SK-N-SH treated with all-trans-retinoic acid at 6 μM for 48 hours (cell line): ENCODE measurements at regions not wholly inside any gene's neighbourhood (a gene's known extent, or its start where the extent isn't known, plus 50 kb on each side); places are given as distances from the start of the nearest gene placed in this dataset.

ENCODE experiments used
- ATAC-seq: fragments of 200-7000 bp; cut with Tn5 transposase; 3 replicates; pipeline ENCODE4 v1.9.1; 2020; ENCODE audit warnings: mild to moderate bottlenecking, moderate library complexity
- ARNTL ChIP-seq: fragments of 450-650 bp; formaldehyde crosslinking; IDR thresholded peaks from 2 replicates; pipeline ENCODE4 v1.5.0; 2020; ENCODE audit warnings: low read depth, mild to moderate bottlenecking, moderate library complexity, borderline replicate concordance
- BACH2 ChIP-seq: fragments of 250-450 bp; sonication (Bioruptor Pico); IDR thresholded peaks from 2 replicates; pipeline ENCODE4 v1.9.0; 2021; ENCODE audit warnings: mild to moderate bottlenecking, borderline replicate concordance
- CREB5 ChIP-seq: fragments of 250-450 bp; sonication (Bioruptor Pico); IDR thresholded peaks from 2 replicates; pipeline ENCODE4 v1.5.1; 2020; ENCODE audit warnings: low read depth, mild to moderate bottlenecking, moderate library complexity
- CSDC2 ChIP-seq: fragments of 250-450 bp; sonication (Bioruptor Pico); IDR thresholded peaks from 2 replicates; pipeline ENCODE4 v1.5.0; 2020; ENCODE audit warnings: mild to moderate bottlenecking, moderate library complexity
- CSRNP3 ChIP-seq: fragments of 250-450 bp; sonication (Bioruptor Pico); IDR thresholded peaks from 2 replicates; pipeline ENCODE4 v1.5.1; 2021; ENCODE audit warnings: mild to moderate bottlenecking, moderate library complexity
- GLIS3 ChIP-seq: fragments of 250-450 bp; sonication (Bioruptor Pico); IDR thresholded peaks from 2 replicates; pipeline ENCODE4 v1.5.0; 2020; ENCODE audit warnings: mild to moderate bottlenecking, moderate library complexity
- ISL1 ChIP-seq: fragments of 250-450 bp; sonication (Bioruptor Pico); IDR thresholded peaks from 2 replicates; pipeline ENCODE4 v2.1.2; 2022; ENCODE audit warnings: mild to moderate bottlenecking, moderate library complexity
- OSR1 ChIP-seq: fragments of 250-450 bp; sonication (Bioruptor Pico); IDR thresholded peaks from 2 replicates; pipeline ENCODE4 v1.8.0; 2022; ENCODE audit warnings: moderate library complexity, mild to moderate bottlenecking, inconsistent platforms
- POU6F1 ChIP-seq: fragments of 250-450 bp; sonication (Bioruptor Pico); IDR thresholded peaks from 2 replicates; pipeline ENCODE4 v1.8.0; 2021; ENCODE audit warnings: low read depth, mild to moderate bottlenecking, moderate library complexity, borderline replicate concordance
- PPARA ChIP-seq: fragments of 250-450 bp; sonication (Bioruptor Pico); IDR thresholded peaks from 2 replicates; pipeline ENCODE4 v1.5.0; 2020; ENCODE audit warnings: mild to moderate bottlenecking, borderline replicate concordance
- RARB ChIP-seq: fragments of 250-450 bp; sonication (Bioruptor Pico); IDR thresholded peaks from 2 replicates; pipeline ENCODE4 v1.8.0; 2021; ENCODE audit warnings: mild to moderate bottlenecking, moderate library complexity
- SNAI2 ChIP-seq: fragments of 250-450 bp; sonication (Bioruptor Pico); IDR thresholded peaks from 2 replicates; pipeline ENCODE4 v1.5.0; 2020; ENCODE audit warnings: mild to moderate bottlenecking, moderate library complexity
- TCF4 ChIP-seq: fragments of 250-450 bp; sonication (Bioruptor Pico); IDR thresholded peaks from 2 replicates; pipeline ENCODE4 v1.8.0; 2021; ENCODE audit warnings: mild to moderate bottlenecking, moderate library complexity, borderline replicate concordance
- TOX ChIP-seq: fragments of 250-450 bp; sonication (Bioruptor Pico); IDR thresholded peaks from 2 replicates; pipeline ENCODE4 v1.8.0; 2021; ENCODE audit warnings: mild to moderate bottlenecking, moderate library complexity, borderline replicate concordance
- TSHZ2 ChIP-seq: fragments of 250-450 bp; sonication (Bioruptor Pico); IDR thresholded peaks from 2 replicates; pipeline ENCODE4 v1.5.0; 2020; ENCODE audit warnings: mild to moderate bottlenecking, moderate library complexity
- ZC3H10 ChIP-seq: fragments of 250-450 bp; sonication (Bioruptor Pico); IDR thresholded peaks from 2 replicates; pipeline ENCODE4 v1.5.1; 2021; ENCODE audit warnings: mild to moderate bottlenecking, moderate library complexity
- ZFP3 ChIP-seq: fragments of 250-450 bp; sonication (Bioruptor Pico); IDR thresholded peaks from 2 replicates; pipeline ENCODE4 v1.5.0; 2020; ENCODE audit warnings: mild to moderate bottlenecking, moderate library complexity
- ZFP30 ChIP-seq: fragments of 450-650 bp; formaldehyde crosslinking; IDR thresholded peaks from 2 replicates; pipeline ENCODE4 v1.5.0; 2022; ENCODE audit warnings: mild to moderate bottlenecking, moderate library complexity
- ZNF565 ChIP-seq: fragments of 450-650 bp; formaldehyde crosslinking; conservative IDR thresholded peaks from 2 replicates; pipeline ENCODE4 v1.5.0; 2020; ENCODE audit warnings: low read depth, mild to moderate bottlenecking, moderate library complexity
- ZNF70 ChIP-seq: fragments of 450-650 bp; formaldehyde crosslinking; IDR thresholded peaks from 2 replicates; pipeline ENCODE4 v1.5.0; 2020; ENCODE audit warnings: mild to moderate bottlenecking, moderate library complexity
- ZNF8 ChIP-seq: fragments of 450-650 bp; formaldehyde crosslinking; IDR thresholded peaks from 2 replicates; pipeline ENCODE4 v1.5.0; 2020; ENCODE audit warnings: mild to moderate bottlenecking, moderate library complexity

GRCh38 chr10:131758062-131758938, 142.5 kb upstream of the PPP2R2D start:
- TF ChIP-seq BACH2 (CRISPR knock-in tag) (no peak), ZNF565 (CRISPR knock-in tag) (no peak), SNAI2 (CRISPR knock-in tag) (no peak), TOX (CRISPR knock-in tag) (no peak), RARB (CRISPR knock-in tag) (no peak), CSRNP3 (CRISPR knock-in tag) (no peak), CSDC2 (no peak), ZFP30 (CRISPR knock-in tag) (no peak), ARNTL (CRISPR knock-in tag) (no peak), ZNF8 (CRISPR knock-in tag) (no peak), OSR1 (CRISPR knock-in tag) (no peak), PPARA (CRISPR knock-in tag) (no peak), CREB5 (CRISPR knock-in tag) (no peak)
- ATAC-seq = no peak

GRCh38 chr10:131758939-131759301, 141.9 kb upstream of the PPP2R2D start:
- TF ChIP-seq GLIS3 (no peak), RARB (CRISPR knock-in tag) (no peak), ZNF565 (CRISPR knock-in tag) (no peak), ISL1 (CRISPR knock-in tag) (no peak), TOX (CRISPR knock-in tag) (no peak), ZNF8 (CRISPR knock-in tag) (no peak), ARNTL (CRISPR knock-in tag) (no peak), ZC3H10 (CRISPR knock-in tag) (no peak), SNAI2 (CRISPR knock-in tag) (no peak), ZFP3 (CRISPR knock-in tag) (no peak), TCF4 (CRISPR knock-in tag) (no peak), TSHZ2 (CRISPR knock-in tag) (no peak), PPARA (CRISPR knock-in tag) (no peak), CSDC2 (no peak)
- no peak for ATAC-seq

- ATAC-seq = no peak
- TF ChIP-seq ZNF70 (CRISPR knock-in tag) (no peak), CSRNP3 (CRISPR knock-in tag) (no peak), GLIS3 (no peak), POU6F1 (CRISPR knock-in tag) (no peak), ISL1 (CRISPR knock-in tag) (no peak), TSHZ2 (CRISPR knock-in tag) (no peak), ZNF565 (CRISPR knock-in tag) (no peak), ZC3H10 (CRISPR knock-in tag) (no peak), BACH2 (CRISPR knock-in tag) (no peak), TOX (CRISPR knock-in tag) (no peak), ARNTL (CRISPR knock-in tag) (no peak), OSR1 (CRISPR knock-in tag) (no peak), ZNF8 (CRISPR knock-in tag) (no peak)
These were observed 141.5 kb upstream of the PPP2R2D start for GRCh38 chr10:131759347-131759746.
